ENCODE measurements at regions not wholly inside any gene's neighbourhood (a gene's known extent, or its start where the extent isn't known, plus 50 kb on each side); places are given as distances from the start of the nearest gene placed in this dataset.
"Not testable (repeated sequence)": the region's sequence is repeated elsewhere in the genome, so short reads cannot be mapped to it uniquely, and the experiment has no call there.

DNA sequence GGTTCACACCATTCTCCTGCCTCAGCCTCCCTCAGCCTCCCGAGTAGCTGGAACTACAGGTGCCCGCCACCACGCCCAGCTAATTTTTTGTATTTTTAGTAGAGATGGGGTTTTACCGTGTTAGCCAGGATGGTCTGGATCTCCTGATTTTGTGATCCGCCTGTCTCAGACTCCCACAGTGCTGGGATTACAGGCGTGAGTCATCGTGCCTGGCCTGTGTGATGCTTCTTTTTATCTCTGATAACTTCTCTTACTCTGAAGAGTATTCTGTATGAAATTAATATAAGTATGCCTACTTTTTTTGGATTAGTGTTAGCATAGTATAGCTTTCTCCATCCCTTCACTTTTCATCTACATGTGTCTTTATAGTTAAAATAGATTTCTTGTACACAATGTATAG is 180.8 kb upstream of the GALNT15 start:
- not testable (repeated sequence) for DNase-seq

DNA sequence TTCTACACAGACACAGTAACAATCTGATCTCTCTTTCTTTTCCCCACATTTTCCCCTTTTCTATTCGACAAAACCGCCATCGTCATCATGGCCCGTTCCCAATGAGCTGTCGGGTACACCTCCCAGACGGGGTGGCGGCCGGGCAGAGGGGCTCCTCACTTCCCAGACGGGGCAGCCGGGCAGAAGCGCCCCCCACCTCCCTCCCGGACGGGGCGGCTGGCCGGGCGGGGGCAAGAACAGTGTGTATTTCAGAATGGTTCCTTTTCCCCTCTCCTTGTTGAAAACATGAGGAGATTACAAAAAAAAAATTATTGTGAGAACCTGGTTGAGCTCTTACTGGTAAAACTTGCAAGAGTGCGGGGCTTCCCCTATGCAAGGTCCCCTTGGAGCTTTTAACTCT is 178.0 kb upstream of the GALNT15 start:
- not testable (repeated sequence) for DNase-seq

DNA sequence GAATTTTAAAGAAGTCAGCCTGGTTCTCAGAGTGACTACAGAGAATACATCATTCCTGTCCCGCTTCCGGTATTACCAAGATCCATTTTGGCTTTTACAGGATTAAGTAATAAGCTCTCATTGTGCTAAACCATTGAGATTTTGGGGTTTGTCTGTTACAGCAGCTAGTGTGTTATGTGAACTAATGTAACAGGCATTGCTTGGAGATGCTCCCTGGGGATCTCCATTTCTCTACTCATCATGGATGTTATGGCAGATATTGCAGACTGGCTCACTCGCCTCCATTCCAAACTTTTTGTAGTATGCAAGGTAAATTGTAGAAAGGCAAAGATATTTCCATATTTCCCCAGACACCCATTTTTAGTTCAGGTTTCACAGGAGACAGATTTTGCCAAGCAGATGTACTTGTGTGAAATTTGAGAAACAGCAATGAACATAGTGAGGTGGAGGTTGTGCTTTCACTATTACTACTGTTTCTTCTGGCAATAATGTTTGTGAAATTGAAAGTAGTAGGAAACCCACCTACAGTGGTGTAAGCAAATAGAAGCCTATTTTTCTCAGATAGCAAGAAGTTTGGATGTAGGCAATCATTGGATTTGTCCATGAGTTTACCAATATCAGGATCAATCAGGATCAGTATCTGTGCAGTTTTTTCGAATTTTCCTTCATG is 177.1 kb upstream of the GALNT15 start:
- DNase-seq: peak in 1 of 5 experiments; percentile 36

DNA sequence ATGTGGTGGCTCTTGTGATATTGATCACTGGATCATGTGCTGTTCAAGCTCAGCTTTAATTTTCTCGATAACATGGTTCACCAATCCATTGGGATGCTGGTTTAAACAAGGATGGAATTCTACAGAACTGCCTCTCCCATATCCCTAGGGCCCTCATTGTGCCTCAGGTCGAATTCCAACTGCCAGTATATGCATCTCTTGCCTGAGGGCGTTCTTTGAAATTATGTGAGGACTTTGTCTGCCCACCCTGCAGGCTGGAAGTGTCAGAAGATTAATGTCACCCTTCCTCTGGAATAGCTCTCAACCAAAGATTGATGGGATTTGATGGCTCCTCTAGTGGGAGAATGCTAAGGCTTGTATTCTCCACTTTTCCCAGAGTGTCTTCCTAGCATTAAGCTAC is 175.6 kb upstream of the GALNT15 start:
- no peak for DNase-seq

DNA sequence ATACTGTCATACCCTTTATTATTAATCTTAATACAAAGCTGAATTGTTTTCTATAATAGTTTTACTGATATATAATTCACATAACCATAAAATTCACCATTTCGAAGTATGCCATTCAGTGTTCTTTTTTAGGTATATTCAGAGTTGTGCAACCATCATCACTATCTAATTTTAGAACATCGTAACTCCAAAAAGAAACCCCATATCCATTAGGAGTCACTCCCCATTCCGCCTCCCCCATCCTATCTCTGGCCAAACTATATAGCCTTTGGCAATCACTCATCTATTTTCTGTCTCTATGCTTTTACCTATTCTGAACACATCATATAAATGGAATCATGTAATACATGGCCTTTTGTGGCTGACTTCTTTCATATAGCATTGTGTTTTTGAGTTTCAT is 169.7 kb upstream of the GALNT15 start:
- DNase-seq: no peak

DNA sequence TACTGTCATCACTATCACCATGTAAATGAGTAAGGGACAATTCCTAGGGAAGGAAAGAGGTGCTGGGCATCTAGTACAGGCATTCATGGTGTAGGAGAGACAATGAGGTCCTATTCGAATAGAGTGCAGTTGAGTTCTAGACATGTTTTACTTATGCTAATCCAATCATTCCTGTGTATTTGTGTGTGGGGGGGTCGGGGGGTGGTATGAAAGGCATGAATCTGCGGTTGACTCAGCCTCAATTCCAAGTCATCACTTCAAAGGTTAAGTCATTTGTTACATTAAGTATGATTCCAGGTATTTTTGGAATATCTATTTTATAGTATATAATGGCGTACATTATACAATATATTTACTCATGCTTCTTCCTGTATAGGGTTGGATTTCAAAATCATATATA is 163.1 kb upstream of the GALNT15 start:
- no peak for DNase-seq

DNA sequence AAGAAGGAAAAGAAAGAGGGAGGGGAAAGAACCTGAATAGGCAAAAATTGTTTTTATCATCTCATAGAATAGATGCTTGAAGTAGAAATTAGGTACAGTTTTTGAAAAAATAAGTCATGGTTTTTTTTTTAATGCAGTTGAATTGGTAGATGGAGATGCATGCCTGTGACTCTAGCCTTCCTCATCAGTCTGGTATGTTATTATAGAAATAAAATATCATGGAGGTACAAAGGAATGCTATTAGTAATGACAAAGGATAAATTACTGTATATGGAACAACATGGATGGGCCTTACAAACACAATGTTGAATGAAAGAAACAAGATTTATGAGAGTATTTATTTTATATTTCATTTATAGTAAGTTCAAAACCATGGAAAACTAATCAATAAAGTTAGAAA is 162.4 kb upstream of the GALNT15 start:
- DNase-seq: no peak

DNA sequence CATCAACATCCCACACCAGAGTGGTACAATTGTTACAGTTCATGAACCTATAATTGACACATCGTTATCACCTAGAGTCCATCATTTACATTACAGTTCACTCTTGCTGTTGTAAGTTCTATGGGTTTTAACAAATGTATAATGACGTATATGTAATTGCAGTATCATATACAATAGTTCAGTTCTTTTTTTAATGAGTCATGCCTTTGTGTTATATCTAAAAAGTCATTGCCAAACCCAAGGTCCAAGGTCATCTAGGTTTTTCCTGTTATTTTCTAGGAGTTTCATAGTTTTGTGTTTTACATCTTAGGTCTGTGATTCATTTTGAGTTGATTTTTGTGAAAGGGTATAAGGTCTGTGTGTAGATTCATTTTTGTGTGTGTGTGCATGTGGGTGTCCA is 160.9 kb upstream of the GALNT15 start:
- DNase-seq: no peak

DNA sequence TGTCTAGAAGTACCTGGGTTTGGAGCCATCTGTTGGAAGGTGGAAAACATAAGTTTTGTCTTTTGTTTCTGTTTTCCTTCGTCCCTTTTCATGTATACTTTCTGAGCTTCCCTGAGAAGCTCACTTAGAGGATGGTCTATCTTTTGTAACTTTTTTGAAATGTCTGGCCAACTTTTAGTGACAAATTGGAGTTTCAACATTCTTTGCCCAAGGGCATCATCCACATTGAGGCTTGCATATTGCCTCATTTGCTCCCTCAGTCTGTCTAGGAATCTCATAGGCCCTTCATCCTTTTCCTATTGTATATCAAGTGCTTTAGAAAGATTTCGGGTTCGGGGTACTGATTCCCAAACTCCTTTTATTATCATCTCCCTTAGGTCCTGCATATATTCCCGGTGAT is 152.7 kb upstream of the GALNT15 start:
- DNase-seq: not testable (repeated sequence)

DNA sequence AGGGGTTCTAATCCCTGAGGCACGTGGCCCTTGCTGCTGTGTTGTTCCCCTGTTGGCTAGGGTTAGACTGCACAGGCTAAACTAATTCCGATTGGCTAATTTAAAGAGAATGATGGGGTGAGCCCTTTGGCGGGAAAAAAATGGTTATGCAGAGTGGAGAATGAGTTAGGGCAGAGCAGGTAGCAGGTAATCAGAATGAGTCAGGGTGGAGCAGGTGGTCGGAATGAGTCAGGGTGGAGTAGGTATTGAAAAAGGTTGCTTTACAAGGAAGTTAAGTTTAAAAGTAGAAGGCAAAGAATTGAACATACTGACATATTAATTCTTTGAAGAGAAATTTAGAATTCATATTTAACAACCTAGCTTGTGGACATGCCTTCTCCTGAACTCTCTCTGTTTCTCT is 150.6 kb upstream of the GALNT15 start:
- not testable (repeated sequence) for DNase-seq

DNA sequence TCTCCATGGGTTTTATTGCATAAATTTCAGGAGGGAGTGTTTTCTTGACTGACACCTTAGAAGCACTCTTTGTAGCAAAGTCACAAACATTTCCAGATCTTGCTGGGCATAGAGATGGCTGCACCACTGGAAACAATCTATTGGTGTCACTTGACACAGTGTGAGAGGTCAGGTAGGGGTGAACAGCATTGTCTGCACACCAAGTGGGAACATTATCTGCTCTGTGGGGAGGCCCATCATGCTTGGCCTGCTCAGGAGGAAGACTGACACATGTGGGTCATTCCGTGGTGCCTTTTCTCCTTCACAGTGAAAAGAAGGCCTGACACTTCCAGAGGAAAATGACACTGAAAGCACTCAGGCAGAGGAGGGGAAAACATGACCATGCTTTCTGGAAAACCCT is 149.9 kb upstream of the GALNT15 start:
- DNase-seq: no peak

DNA sequence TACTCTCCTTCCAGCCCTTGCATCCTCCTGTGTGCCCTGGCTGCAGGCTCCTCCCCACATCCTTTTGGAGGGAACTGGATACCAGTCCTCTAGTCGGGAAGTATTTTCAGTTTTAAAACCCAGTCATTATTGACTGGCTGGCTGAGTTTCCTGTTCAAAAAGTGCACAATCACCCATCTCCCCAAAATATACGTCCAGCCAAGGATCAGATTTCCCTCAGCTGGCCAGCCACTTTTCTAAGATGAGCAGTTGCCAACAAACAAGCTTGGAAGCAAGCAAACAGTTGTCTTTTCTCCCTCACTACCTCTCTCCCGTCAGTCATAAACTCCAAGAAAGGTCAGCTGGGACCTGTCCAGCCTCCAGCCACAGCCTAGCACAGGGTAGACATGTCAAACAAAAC is 147.7 kb upstream of the GALNT15 start:
- DNase-seq: no peak

DNA sequence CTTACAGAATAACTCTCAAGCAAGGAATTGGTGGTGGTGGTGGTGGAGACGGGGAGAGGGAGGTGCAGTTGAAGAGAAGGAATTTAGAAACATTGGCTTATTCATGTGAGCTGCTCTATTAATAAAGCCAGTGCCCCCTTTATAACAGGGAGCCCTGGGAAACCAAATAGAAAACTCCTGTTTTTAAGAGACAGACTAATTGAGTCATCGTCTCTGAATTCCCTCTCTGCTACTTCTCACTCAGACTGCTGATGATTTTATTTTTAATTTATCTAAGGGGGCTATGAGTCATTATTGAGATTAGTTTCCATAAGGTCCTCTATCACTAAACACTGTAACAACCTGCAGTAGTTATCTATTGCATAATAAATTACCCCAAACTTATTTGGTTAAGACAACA is 145.9 kb upstream of the GALNT15 start:
- DNase-seq: no peak

DNA sequence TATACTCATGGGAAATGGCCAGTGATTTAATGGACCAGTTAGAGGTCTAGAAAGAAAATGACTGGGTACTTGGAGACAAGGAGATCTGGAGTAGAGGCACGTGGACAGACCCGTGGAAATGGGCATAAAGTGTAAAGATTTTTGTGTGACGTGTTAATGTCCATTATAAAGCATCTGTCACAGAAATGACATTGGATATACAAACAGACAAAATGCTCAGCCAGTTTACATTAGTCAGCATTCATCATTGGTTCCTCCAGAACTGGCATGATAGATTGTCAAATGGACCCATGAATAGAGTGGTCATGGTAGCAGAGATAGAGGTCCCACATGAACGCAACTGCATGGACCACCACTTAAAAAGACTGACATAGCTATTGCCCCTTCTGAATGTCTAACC is 144.1 kb upstream of the GALNT15 start:
- no peak for DNase-seq

DNA sequence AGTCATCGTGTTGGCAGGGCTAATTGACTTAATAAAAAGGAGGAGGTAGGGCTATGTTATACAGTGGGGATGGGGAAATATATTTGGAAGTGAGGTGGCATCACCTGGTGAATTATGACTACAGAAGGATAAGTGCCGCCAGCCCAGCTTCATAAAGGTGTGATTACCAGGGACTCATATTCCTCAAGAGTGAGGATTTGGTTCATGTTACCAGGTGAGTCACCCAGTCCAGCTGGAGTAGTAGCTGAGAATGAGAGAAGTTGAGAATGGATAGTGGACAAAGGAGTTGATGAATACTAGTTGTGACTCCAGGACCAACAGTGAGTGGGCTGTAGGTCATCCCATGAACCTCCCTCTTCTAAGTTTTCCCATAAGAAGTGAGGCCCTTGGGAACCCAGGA is 143.0 kb upstream of the GALNT15 start:
- DNase-seq: no peak

DNA sequence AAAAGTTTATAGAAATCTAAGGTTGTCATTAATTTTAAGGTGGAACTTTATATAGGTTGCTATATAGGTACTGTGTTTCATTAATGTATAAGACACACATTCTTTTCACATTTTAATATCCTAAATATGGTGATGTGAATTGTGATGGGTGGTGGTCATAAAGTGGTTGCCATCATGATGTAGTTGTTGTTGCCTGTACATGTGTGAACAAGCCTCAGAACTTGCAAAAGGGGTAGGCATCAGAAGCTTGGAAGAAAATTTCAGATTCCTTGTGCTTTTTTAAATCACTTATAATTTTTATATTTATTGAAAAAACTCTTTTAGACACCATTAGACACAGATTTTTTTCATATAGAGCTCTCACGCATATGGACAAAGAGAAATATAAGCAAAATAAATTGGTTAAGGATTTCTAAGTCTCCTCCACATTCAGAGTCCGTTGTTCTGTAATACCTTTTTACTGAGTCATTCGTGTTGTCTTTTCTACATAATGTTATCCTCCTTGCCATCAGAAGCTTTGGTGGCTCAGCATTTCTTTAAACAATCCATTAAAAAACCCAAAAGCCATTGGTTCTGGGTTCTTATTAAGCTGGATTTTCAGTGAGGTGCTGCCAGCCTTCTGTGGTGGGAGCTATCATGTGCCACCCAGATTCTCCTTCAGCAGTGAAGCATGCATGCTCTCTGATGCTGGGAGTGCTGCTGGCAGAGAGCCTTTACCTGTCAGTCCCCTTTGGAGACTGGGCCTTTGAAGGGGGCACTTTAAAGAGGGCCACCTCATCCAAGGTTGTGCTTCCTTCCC is 140.4 kb upstream of the GALNT15 start:
- DNase-seq: no peak

DNA sequence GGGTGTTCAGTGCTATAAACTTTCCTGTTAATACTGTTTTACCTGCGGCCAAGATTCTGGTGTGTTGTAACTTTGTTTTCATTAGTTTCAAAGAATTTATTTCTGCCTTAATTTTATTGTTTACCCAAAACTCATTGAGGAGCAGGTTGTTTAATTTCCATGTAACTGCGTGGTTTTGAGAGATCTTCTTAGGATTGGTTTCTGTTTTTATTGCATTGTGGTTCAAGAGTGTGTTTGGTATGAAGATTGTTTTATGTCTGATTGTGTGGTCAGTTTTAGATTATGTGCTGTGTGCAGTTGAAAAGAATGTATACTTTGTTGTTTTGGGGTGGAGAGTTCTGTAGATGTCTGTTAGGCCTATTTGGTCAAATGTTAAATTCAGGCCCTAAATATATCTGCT is 133.5 kb upstream of the GALNT15 start:
- DNase-seq: peak in 1 of 5 experiments; percentile 51

DNA sequence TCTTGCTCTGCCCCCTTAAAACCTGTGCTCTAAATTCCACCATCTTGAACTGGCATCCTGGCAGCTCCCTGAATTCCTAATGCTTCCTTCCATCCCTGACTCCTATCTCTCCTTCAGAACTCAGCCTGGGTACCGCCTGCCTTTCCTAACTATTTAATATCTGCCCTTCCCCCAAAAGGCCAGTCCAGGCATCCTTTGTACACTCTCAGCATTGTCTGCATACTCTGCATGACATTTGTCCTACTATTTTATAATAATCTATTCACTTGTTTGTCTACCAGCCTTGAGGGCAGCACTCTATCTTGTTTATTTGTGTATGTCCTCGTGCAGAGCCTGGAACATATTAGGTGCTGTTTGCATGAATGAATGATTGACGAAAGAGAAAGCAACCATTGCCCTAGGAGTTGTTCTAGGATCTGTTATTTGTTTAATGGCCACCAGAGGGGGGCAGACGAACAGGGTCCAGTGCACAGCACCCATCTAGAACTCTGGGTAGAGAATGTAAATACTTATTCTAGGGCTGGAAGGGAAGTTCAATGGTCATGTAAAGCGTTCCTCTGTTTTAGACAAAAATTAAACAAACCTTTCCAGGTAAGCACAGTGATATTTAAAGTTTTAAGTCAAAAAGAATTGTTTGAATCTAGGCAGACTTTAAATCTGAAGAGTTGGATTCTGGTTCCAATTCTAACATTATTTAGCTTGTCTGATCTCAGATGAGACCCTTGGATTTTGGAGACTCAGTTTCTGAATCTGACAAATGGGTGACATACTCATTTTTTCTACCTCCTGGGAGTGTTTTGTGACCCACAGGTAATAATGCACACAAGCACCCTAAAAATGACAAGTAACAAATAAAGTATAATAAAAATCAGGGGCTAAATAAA is 125.8 kb upstream of the GALNT15 start:
- DNase-seq: peak in 2 of 5 experiments; percentile 7 to 67

DNA sequence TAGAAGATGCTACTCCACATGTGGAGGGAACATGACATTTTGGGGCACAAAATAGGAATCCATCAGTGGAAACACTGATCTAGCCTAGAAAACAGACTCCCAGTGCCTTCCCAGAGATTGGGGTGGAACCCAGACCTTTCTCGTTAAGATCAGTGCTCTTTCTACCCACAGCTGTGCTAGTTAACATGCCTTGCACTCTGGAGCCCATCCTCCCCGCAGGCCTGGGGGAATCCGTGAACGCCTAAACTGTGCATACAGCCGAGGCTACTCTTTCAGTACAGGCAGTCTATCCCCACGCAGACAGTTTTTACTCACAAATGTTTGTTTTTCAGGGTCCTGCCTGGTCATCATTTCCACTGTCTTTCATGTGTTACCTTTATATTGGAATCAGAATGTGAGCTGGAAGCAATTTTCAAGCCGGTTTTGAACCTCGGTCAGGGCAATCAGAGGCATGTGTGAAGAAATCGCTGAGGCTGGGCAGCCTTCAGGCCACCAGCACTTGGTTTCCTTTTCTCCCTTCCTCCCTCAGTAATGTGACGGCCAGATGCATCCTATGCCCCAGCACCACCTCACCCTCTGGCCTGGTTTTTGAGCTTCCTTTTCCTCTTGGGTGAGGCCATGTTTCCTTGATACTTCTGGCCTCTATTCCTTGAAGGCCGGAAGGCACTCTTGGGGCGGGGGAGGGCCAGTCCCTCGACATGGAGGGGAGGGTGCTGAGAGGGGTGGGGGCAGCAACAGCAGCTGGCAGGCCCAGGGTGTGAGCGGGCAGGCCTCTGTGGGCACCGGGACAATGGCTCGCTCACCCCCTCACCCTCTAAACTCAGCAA is 123.6 kb upstream of the GALNT15 start:
- no peak for DNase-seq

DNA sequence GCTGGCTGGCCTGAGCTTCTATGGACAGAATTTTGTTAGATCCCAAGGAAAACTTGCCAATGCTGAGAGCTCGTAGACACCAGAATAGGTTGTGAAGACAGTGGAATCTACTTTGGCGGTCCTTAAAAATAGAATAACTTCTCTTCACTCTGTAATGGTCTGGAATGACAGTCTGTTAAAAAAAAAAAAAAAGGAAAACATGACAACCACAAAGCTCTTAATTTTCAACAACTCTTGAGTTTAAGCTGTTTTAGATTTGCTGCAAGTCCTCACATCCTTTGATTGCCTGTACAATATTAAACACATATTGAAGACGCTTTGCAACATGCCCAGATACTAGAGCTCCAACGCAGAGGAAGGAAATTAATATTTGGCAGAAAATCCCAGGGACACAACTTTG is 122.8 kb upstream of the GALNT15 start:
- no peak for DNase-seq

DNA sequence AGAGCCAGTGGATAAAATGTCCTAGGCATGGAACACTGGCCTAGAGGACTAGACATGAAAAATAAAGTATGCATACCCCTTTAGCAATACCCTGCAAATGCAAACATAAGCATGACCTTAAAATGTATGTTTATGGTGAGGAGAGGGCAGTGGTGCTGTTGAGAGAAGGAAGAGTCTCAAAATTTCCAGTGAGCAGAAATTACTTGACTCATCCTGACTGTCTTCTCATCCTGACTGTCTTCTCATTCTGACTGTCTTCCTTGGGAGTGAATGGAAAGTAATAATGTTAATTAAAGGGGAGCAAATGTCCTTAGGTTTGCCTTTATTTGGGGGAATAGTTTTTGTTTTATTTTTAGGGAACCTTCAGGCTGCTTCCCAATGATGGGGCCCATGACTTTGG is 121.5 kb upstream of the GALNT15 start:
- DNase-seq: no peak

DNA sequence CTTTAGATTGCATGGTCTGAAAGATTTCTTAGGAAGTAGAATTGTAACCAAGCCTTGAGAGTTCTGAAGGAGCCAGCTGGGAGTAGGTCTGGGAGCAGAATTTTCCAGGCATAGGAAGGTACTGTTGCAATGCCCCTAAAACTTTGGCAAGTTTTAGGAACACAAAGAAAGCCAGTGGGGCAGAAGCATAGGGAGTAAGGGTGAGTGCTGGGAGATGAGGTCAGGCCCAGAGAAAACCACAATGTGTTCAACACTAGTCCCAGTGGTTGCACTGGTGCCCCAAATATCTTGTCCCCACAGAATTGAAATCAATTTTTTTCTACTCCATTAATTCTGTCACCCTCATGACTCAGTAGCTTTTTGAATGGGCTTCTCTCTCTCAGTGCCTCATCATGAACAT is 120.7 kb upstream of the GALNT15 start:
- DNase-seq: no peak
